Suprapubic skin (tissue), 3 donors: ENCODE measurements at regions not wholly inside any gene's neighbourhood (a gene's known extent, or its start where the extent isn't known, plus 50 kb on each side); places are given as distances from the start of the nearest gene placed in this dataset.

Experiments
- POLR2A ChIP-seq, 2 donors: fragments of 450-650 bp; IDR thresholded peaks; one replicate each; pipeline ENCODE4 v1.6.1; 2017; ENCODE audit warnings: antibody characterized with exemption in 2 of 2, mild to moderate bottlenecking in 2 of 2, moderate library complexity in 2 of 2
- TF ChIP-seq, protein P1 (sequence below), 2 donors: fragments of 200-600 bp in 1 of 2; fragments of 450-650 bp in 1 of 2; sonication (generic) in 1 of 2; IDR thresholded peaks; one replicate each; pipeline ENCODE4 v1.5.1; 2016 to 2019; ENCODE audit warnings: antibody characterized with exemption in 2 of 2, mild to moderate bottlenecking in 1 of 2, moderate library complexity in 1 of 2

- TF ChIP-seq POLR2A (IDR thresholded peaks at IDR 0.05): no peak
- TF ChIP-seq, protein P1, sequence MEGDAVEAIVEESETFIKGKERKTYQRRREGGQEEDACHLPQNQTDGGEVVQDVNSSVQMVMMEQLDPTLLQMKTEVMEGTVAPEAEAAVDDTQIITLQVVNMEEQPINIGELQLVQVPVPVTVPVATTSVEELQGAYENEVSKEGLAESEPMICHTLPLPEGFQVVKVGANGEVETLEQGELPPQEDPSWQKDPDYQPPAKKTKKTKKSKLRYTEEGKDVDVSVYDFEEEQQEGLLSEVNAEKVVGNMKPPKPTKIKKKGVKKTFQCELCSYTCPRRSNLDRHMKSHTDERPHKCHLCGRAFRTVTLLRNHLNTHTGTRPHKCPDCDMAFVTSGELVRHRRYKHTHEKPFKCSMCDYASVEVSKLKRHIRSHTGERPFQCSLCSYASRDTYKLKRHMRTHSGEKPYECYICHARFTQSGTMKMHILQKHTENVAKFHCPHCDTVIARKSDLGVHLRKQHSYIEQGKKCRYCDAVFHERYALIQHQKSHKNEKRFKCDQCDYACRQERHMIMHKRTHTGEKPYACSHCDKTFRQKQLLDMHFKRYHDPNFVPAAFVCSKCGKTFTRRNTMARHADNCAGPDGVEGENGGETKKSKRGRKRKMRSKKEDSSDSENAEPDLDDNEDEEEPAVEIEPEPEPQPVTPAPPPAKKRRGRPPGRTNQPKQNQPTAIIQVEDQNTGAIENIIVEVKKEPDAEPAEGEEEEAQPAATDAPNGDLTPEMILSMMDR (IDR thresholded peaks at IDR 0.05): no peak
Observed at GRCh38 chr1:76003946-76004345, 70.6 kb upstream of the ST6GALNAC3 start.
